Gastrocnemius medialis (tissue), 4 donors: ENCODE measurements at regions not wholly inside any gene's neighbourhood (a gene's known extent, or its start where the extent isn't known, plus 50 kb on each side); places are given as distances from the start of the nearest gene placed in this dataset.

Experiments used
- ATAC-seq, 2 donors: fragments of 150-250 bp; one replicate each; pipeline ENCODE4 v1.9.1; 2016
- DNase-seq, 2 donors: peaks; one replicate each; pipeline ENCODE4 v3.0.0-alpha.2; 2019
- H3K27ac ChIP-seq, 4 donors: fragments of 200-600 bp; sonication (generic); 1 replicate in 1 of 4; 2 replicates in 3 of 4; pipeline ENCODE4 v1.5.1; 2016 to 2018; ENCODE audit warnings: mild to moderate bottlenecking in 2 of 4, moderate library complexity in 1 of 4
- H3K27me3 ChIP-seq, 3 donors: fragments of 200-600 bp; sonication (generic) in 2 of 3; 1 replicate in 1 of 3; 2 replicates in 2 of 3; pipeline versions ENCODE4 v1.5.1 to v1.6.0; 2016 to 2019; ENCODE audit warnings: mild to moderate bottlenecking in 1 of 3, moderate library complexity in 1 of 3
- H3K36me3 ChIP-seq, 2 donors: fragments of 200-600 bp; sonication (generic) in 1 of 2; one replicate each; pipeline ENCODE4 v1.5.1; 2017 to 2018
- H3K4me1 ChIP-seq, 2 donors: fragments of 200-600 bp; sonication (generic) in 1 of 2; one replicate each; pipeline ENCODE4 v1.5.1; 2016 to 2017; ENCODE audit warnings: mild to moderate bottlenecking in 2 of 2
- H3K4me3 ChIP-seq, 4 donors: fragments of 200-600 bp; sonication (generic) in 3 of 4; 1 replicate in 1 of 4; 2 replicates in 3 of 4; pipeline ENCODE4 v1.5.1; 2016 to 2019; ENCODE audit warnings: mild to moderate bottlenecking in 2 of 4
- H3K9me3 ChIP-seq, 3 donors: fragments of 200-600 bp; sonication (generic) in 2 of 3; 1 replicate in 1 of 3; 2 replicates in 2 of 3; pipeline ENCODE4 v1.5.1; 2016 to 2019
- CTCF ChIP-seq, 5 experiments: fragments of 450-650 bp in 3 of 5; fragments of 200-600 bp in 2 of 5; sonication (generic) in 2 of 5; IDR thresholded peaks in 4 of 5; conservative IDR thresholded peaks in 1 of 5; 1 replicate in 4 of 5; 2 replicates in 1 of 5; pipeline ENCODE4 v1.5.1; 2016 to 2019; ENCODE audit warnings: antibody characterized with exemption in 5 of 5, mild to moderate bottlenecking in 3 of 5, moderate library complexity in 3 of 5
- POLR2A ChIP-seq, 2 donors: fragments of 450-650 bp; IDR thresholded peaks; one replicate each; pipeline ENCODE4 v1.6.1; 2017; ENCODE audit warnings: antibody characterized with exemption in 2 of 2, mild to moderate bottlenecking in 2 of 2, moderate library complexity in 2 of 2
- in situ Hi-C, 4 donors: fragments of 200-750 bp; cut with MboI; loops; one replicate each; pipeline versions ENCODE4 v1.15.0 to v1.8.0; 2017; ENCODE audit warnings: low sequenced_read_pairs in 4 of 4
- intact Hi-C: fragments of 100-400 bp; cut with DNase I; formaldehyde crosslinking; loops from one replicate; pipeline ENCODE4 v1.15.1; 2023; ENCODE audit warnings: low total_unique reads

GRCh38 chr11:113615098-113615497 is 91.0 kb downstream of the TMPRSS5 start:
- DNase-seq (no peak), ATAC-seq (no peak)
- H3K27me3 ChIP-seq = no peaks in the 10 kb centered on the region
- H3K9me3 ChIP-seq = no peaks in the 10 kb centered on the region
- no peaks in the 10 kb centered on the region for H3K36me3 ChIP-seq
- no peak overlapping the region for H3K4me3 ChIP-seq
- intact Hi-C loops (no loop called here), in situ Hi-C loops (no loop called here)
- no peak overlapping the region for H3K27ac ChIP-seq
- no peak for TF ChIP-seq CTCF (IDR thresholded peaks at IDR 0.05 in 4 of 5, conservative IDR thresholded peaks at IDR 0.05 in 1 of 5)
- no peak for TF ChIP-seq POLR2A (IDR thresholded peaks at IDR 0.05)
- peaks cover 9 to 14% of the 10 kb centered on the region in 2 donors for H3K4me1 ChIP-seq

GRCh38 chr11:113614097-113614496 is 92.0 kb downstream of the TMPRSS5 start:
- TF ChIP-seq POLR2A (IDR thresholded peaks at IDR 0.05) = no peak
- TF ChIP-seq CTCF (IDR thresholded peaks at IDR 0.05 in 4 of 5, conservative IDR thresholded peaks at IDR 0.05 in 1 of 5) = no peak
- no peaks in the 10 kb centered on the region for H3K27me3 ChIP-seq
- peaks cover 9 to 14% of the 10 kb centered on the region in 2 donors for H3K4me1 ChIP-seq
- H3K27ac ChIP-seq = no peak overlapping the region
- DNase-seq (no peak), ATAC-seq (no peak)
- intact Hi-C loops (no loop called here), in situ Hi-C loops (no loop called here)
- no peaks in the 10 kb centered on the region for H3K36me3 ChIP-seq
- no peak overlapping the region for H3K4me3 ChIP-seq
- no peaks in the 10 kb centered on the region for H3K9me3 ChIP-seq

GRCh38 chr11:113613619-113614018 is 92.5 kb downstream of the TMPRSS5 start:
- Histone ChIP-seq H3K4me1 (peaks cover 9 to 13% of the 10 kb centered on the region in 2 donors), H3K27ac (no peak overlapping the region), H3K9me3 (no peaks in the 10 kb centered on the region), H3K36me3 (no peaks in the 10 kb centered on the region), H3K27me3 (no peaks in the 10 kb centered on the region), H3K4me3 (no peak overlapping the region)
- no peak for TF ChIP-seq POLR2A (IDR thresholded peaks at IDR 0.05)
- TF ChIP-seq CTCF (IDR thresholded peaks at IDR 0.05 in 4 of 5, conservative IDR thresholded peaks at IDR 0.05 in 1 of 5) = no peak
- ATAC-seq (no peak), DNase-seq (no peak)
- in situ Hi-C loops (no loop called here), intact Hi-C loops (no loop called here)

GRCh38 chr11:113604186-113604585 is 101.9 kb downstream of the TMPRSS5 start:
- Histone ChIP-seq H3K4me1 (peaks cover 14 to 20% of the 10 kb centered on the region in 2 donors), H3K9me3 (peaks cover 0 to 9% (median 0%) of the 10 kb centered on the region in 3 donors), H3K27me3 (no peaks in the 10 kb centered on the region), H3K36me3 (no peaks in the 10 kb centered on the region), H3K4me3 (no peak overlapping the region), H3K27ac (peak overlapping the region in 1 of 4 donors; percentile 60)
- in situ Hi-C loops (no loop called here), intact Hi-C loops (loop anchor here (10.0 kb wide), 1 partner anchor 121 kb away; no protein-coding TSS in a partner anchor)
- TF ChIP-seq POLR2A (IDR thresholded peaks at IDR 0.05) = no peak
- TF ChIP-seq CTCF (IDR thresholded peaks at IDR 0.05 in 4 of 5, conservative IDR thresholded peaks at IDR 0.05 in 1 of 5) = no peak
- ATAC-seq (no peak), DNase-seq (no peak)
